Retinal pigment epithelial cell (primary cell): ENCODE measurements at regions not wholly inside any gene's neighbourhood (a gene's known extent, or its start where the extent isn't known, plus 50 kb on each side); places are given as distances from the start of the nearest gene placed in this dataset.

Experiments used
- DNase-seq: peaks from one replicate; pipeline ENCODE4 v3.0.0-alpha.2; 2010; ENCODE audit warnings: low read depth
- H3K4me3 ChIP-seq: 2 replicates; pipeline ENCODE4 v1.5.1; 2011; ENCODE audit warnings: mild to moderate bottlenecking, low read length, control low read depth, moderate library complexity
- CTCF ChIP-seq: conservative IDR thresholded peaks from 2 replicates; pipeline ENCODE4 v1.5.1; 2011; ENCODE audit warnings: low read depth, low read length, control low read depth, inconsistent platforms

DNA sequence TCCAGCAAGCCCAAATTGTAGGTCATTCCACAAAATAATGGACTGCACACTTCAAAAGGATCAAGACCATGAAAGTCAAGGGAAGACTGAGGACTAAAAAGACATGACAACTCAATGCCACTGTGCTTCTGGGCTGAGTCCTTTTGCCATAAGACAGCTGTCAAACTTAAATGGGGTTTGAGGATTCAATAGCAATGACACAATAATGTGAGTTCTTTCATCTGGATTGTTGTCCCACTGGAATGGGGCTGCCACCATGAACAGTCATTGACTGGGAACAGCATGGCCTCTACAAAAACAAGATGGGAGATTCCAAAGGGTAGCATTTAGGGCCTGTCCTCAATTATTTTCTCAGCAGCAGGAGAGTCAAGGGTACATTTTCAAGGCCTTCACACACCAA lies 118.5 kb downstream of the EN1 start:
- H3K4me3 ChIP-seq = no peak overlapping the region
- no peak for TF ChIP-seq CTCF
- no peak for DNase-seq

GRCh38 chr2:118726821-118727220 lies 120.6 kb downstream of the EN1 start:
- no peak for DNase-seq
- H3K4me3 ChIP-seq = no peak overlapping the region
- no peak for TF ChIP-seq CTCF

DNA sequence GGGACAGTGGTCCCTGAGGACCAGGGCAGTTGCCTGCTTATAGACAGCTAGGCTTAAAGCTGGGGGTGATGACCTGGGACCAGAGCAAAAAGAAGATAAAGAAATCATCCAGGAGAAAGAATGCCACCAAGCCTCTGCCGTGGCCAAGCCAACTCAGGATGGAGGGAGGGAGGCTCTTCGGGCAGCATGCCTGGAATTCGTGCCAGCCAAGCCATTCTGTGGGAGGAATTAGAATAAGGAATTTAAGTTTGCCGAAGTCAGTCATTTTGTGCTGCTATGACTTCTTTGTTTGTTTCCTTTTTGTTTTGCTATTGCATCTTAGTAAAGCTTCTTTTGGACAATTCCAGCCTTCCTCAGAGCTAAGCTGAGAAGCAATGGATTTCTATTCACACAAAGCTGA lies 124.1 kb downstream of the EN1 start:
- DNase-seq = no peak
- no peak for TF ChIP-seq CTCF
- H3K4me3 ChIP-seq = no peak overlapping the region

DNA sequence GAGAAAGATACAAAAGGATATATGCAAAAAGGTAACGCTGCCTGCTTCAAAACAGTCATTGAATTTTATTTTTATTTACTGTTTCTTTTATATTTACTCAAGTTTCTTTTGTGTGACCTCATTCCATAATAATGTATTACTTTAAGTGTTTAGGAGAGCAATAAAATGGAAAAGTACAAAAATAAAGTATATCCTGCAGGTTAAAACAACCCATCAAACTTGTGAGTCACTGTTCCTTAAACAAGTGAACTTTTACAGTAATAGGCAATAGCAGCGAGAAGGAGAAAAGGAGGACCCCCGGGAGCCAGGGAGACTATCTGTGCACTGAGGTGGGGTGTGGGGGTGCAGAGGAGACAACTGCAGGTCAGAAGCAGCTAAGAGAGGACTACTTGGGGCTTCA lies 124.5 kb downstream of the EN1 start:
- no peak for DNase-seq
- TF ChIP-seq CTCF = no peak
- H3K4me3 ChIP-seq = no peak overlapping the region

GRCh38 chr2:118721817-118722551 lies 125.5 kb downstream of the EN1 start:
- no peak for TF ChIP-seq CTCF
- H3K4me3 ChIP-seq = no peak overlapping the region
- no peak for DNase-seq

GRCh38 chr2:118720866-118721265 lies 126.6 kb downstream of the EN1 start:
- TF ChIP-seq CTCF = no peak
- H3K4me3 ChIP-seq = no peak overlapping the region

GRCh38 chr2:118718921-118719320 lies 128.5 kb downstream of the EN1 start:
- H3K4me3 ChIP-seq = no peak overlapping the region
- DNase-seq = no peak
- TF ChIP-seq CTCF = no peak

More at GRCh38 chr2:118720866-118721265, 126.6 kb downstream of the EN1 start:
- no peak for DNase-seq
